IgD-negative memory B cell (primary cell): ENCODE measurements at regions not wholly inside any gene's neighbourhood (a gene's known extent, or its start where the extent isn't known, plus 50 kb on each side); places are given as distances from the start of the nearest gene placed in this dataset.

Experiments
- H3K27ac Mint-ChIP-seq, 3 donors: one replicate each; pipeline ENCODE4 v1.8.0; 2020 to 2022; ENCODE audit warnings: mild to moderate bottlenecking in 3 of 3, mixed read lengths in 3 of 3, moderate library complexity in 1 of 3
- H3K27me3 Mint-ChIP-seq: one replicate; pipeline ENCODE4 v1.8.0; 2021; ENCODE audit warnings: mixed read lengths
- H3K36me3 Mint-ChIP-seq: one replicate; pipeline ENCODE4 v1.8.0; 2020; ENCODE audit warnings: mild to moderate bottlenecking, mixed read lengths
- H3K4me1 Mint-ChIP-seq, 3 donors: one replicate each; pipeline ENCODE4 v1.8.0; 2020 to 2022; ENCODE audit warnings: mixed read lengths in 3 of 3, mild to moderate bottlenecking in 1 of 3
- H3K4me3 Mint-ChIP-seq, 4 donors: one replicate each; pipeline ENCODE4 v1.8.0; 2020 to 2022; ENCODE audit warnings: mild to moderate bottlenecking in 4 of 4, mixed read lengths in 4 of 4, moderate library complexity in 3 of 4
- H3K9me3 Mint-ChIP-seq, 3 donors: one replicate each; pipeline ENCODE4 v1.8.0; 2020 to 2021; ENCODE audit warnings: mixed read lengths in 3 of 3, mild to moderate bottlenecking in 1 of 3

- H3K9me3 Mint-ChIP-seq = peaks cover 0 to 3% (median 0%) of the 10 kb centered on the region in 3 donors
- no peak overlapping the region for H3K4me3 Mint-ChIP-seq
- H3K36me3 Mint-ChIP-seq = peaks cover 2% of the 10 kb centered on the region
- no peak overlapping the region for H3K27ac Mint-ChIP-seq
- H3K4me1 Mint-ChIP-seq = no peaks in the 10 kb centered on the region
- peaks cover 2% of the 10 kb centered on the region for H3K27me3 Mint-ChIP-seq
Observed at GRCh38 chr18:57991552-57991951, 52.5 kb upstream of the NEDD4L start.

- peaks cover 2% of the 10 kb centered on the region for H3K36me3 Mint-ChIP-seq
- no peak overlapping the region for H3K27ac Mint-ChIP-seq
- no peak overlapping the region for H3K4me3 Mint-ChIP-seq
- peaks cover 0 to 3% (median 0%) of the 10 kb centered on the region in 3 donors for H3K9me3 Mint-ChIP-seq
- no peaks in the 10 kb centered on the region for H3K4me1 Mint-ChIP-seq
- H3K27me3 Mint-ChIP-seq = peaks cover 2% of the 10 kb centered on the region
Observed at GRCh38 chr18:57989536-57989935, 54.5 kb upstream of the NEDD4L start.

- Mint-ChIP-seq H3K9me3 (no peaks in the 10 kb centered on the region), H3K27me3 (peaks cover 4% of the 10 kb centered on the region), H3K27ac (peak overlapping the region in 1 of 3 donors; percentile 33), H3K4me3 (no peak overlapping the region), H3K4me1 (peaks cover 4 to 6% (median 5%) of the 10 kb centered on the region in 3 donors), H3K36me3 (peaks cover 2% of the 10 kb centered on the region)
Observed at GRCh38 chr18:57984490-57985115, 59.4 kb upstream of the NEDD4L start.

- Mint-ChIP-seq H3K4me3 (no peak overlapping the region), H3K9me3 (no peaks in the 10 kb centered on the region), H3K4me1 (peaks cover 4 to 6% (median 5%) of the 10 kb centered on the region in 3 donors), H3K27ac (no peak overlapping the region), H3K36me3 (peaks cover 2% of the 10 kb centered on the region), H3K27me3 (peaks cover 4% of the 10 kb centered on the region)
Observed at GRCh38 chr18:57983965-57984364, 60.1 kb upstream of the NEDD4L start.

- no peak overlapping the region for H3K4me3 Mint-ChIP-seq
- H3K4me1 Mint-ChIP-seq = peaks cover 4 to 6% (median 5%) of the 10 kb centered on the region in 3 donors
- peaks cover 4% of the 10 kb centered on the region for H3K27me3 Mint-ChIP-seq
- H3K9me3 Mint-ChIP-seq = no peaks in the 10 kb centered on the region
- no peak overlapping the region for H3K27ac Mint-ChIP-seq
- H3K36me3 Mint-ChIP-seq = peaks cover 2% of the 10 kb centered on the region
Observed at GRCh38 chr18:57983472-57983871, 60.6 kb upstream of the NEDD4L start.

GRCh38 chr18:57982372-57983021 lies 61.5 kb upstream of the NEDD4L start:
- H3K4me1 Mint-ChIP-seq = peaks cover 4 to 6% (median 5%) of the 10 kb centered on the region in 3 donors
- no peaks in the 10 kb centered on the region for H3K9me3 Mint-ChIP-seq
- H3K4me3 Mint-ChIP-seq = peak overlapping the region in 1 of 4 donors; percentile 46
- H3K27ac Mint-ChIP-seq = peak overlapping the region in 1 of 3 donors; percentile 68
- peaks cover 2% of the 10 kb centered on the region for H3K27me3 Mint-ChIP-seq
- peaks cover 2% of the 10 kb centered on the region for H3K36me3 Mint-ChIP-seq

GRCh38 chr18:57981308-57982028 lies 62.6 kb upstream of the NEDD4L start:
- Mint-ChIP-seq H3K4me1 (peaks cover 4 to 6% (median 6%) of the 10 kb centered on the region in 3 donors), H3K27me3 (peaks cover 2% of the 10 kb centered on the region), H3K9me3 (no peaks in the 10 kb centered on the region), H3K36me3 (peaks cover 2% of the 10 kb centered on the region), H3K27ac (peak overlapping the region in 2 of 3 donors; percentile 42 to 68), H3K4me3 (peak overlapping the region in 1 of 4 donors; percentile 47)

- Mint-ChIP-seq H3K27me3 (peaks cover 2% of the 10 kb centered on the region), H3K36me3 (peaks cover 2% of the 10 kb centered on the region), H3K4me1 (peaks cover 11 to 13% (median 12%) of the 10 kb centered on the region in 3 donors)
Observed at GRCh38 chr18:57980573-57981307, 63.3 kb upstream of the NEDD4L start.

GRCh38 chr18:57976230-57976773 lies 67.7 kb upstream of the NEDD4L start:
- H3K27me3 Mint-ChIP-seq = no peaks in the 10 kb centered on the region
- no peaks in the 10 kb centered on the region for H3K9me3 Mint-ChIP-seq
- peaks cover 7 to 10% (median 8%) of the 10 kb centered on the region in 3 donors for H3K4me1 Mint-ChIP-seq
- no peaks in the 10 kb centered on the region for H3K36me3 Mint-ChIP-seq
- peak overlapping the region; percentile 13 to 65 (median 56) for H3K4me3 Mint-ChIP-seq
- H3K27ac Mint-ChIP-seq = peak overlapping the region in 1 of 3 donors; percentile 21

More at GRCh38 chr18:57980573-57981307, 63.3 kb upstream of the NEDD4L start:
- H3K4me3 Mint-ChIP-seq = no peak overlapping the region
- H3K9me3 Mint-ChIP-seq = no peaks in the 10 kb centered on the region
- H3K27ac Mint-ChIP-seq = no peak overlapping the region

GRCh38 chr18:57975805-57976204 lies 68.2 kb upstream of the NEDD4L start:
- peaks cover 7 to 10% (median 8%) of the 10 kb centered on the region in 3 donors for H3K4me1 Mint-ChIP-seq
- H3K9me3 Mint-ChIP-seq = no peaks in the 10 kb centered on the region
- H3K27ac Mint-ChIP-seq = peak overlapping the region in 1 of 3 donors; percentile 21
- no peaks in the 10 kb centered on the region for H3K27me3 Mint-ChIP-seq
- H3K36me3 Mint-ChIP-seq = no peaks in the 10 kb centered on the region
- peak overlapping the region; percentile 13 to 65 (median 56) for H3K4me3 Mint-ChIP-seq

GRCh38 chr18:57974585-57975265 lies 69.3 kb upstream of the NEDD4L start:
- H3K4me1 Mint-ChIP-seq = peaks cover 12 to 15% (median 14%) of the 10 kb centered on the region in 3 donors
- H3K4me3 Mint-ChIP-seq = no peak overlapping the region
- H3K9me3 Mint-ChIP-seq = no peaks in the 10 kb centered on the region
- H3K27me3 Mint-ChIP-seq = no peaks in the 10 kb centered on the region
- no peak overlapping the region for H3K27ac Mint-ChIP-seq
- no peaks in the 10 kb centered on the region for H3K36me3 Mint-ChIP-seq

- H3K9me3 Mint-ChIP-seq = no peaks in the 10 kb centered on the region
- peaks cover 16 to 20% (median 17%) of the 10 kb centered on the region in 3 donors for H3K4me1 Mint-ChIP-seq
- H3K4me3 Mint-ChIP-seq = no peak overlapping the region
- H3K27me3 Mint-ChIP-seq = no peaks in the 10 kb centered on the region
- peak overlapping the region in 1 of 3 donors; percentile 60 for H3K27ac Mint-ChIP-seq
- no peaks in the 10 kb centered on the region for H3K36me3 Mint-ChIP-seq
Observed at GRCh38 chr18:57973889-57974288, 70.1 kb upstream of the NEDD4L start.

- H3K27me3 Mint-ChIP-seq = no peaks in the 10 kb centered on the region
Observed at GRCh38 chr18:57970356-57971095, 73.5 kb upstream of the NEDD4L start.

More at GRCh38 chr18:57970356-57971095, 73.5 kb upstream of the NEDD4L start:
- Mint-ChIP-seq H3K36me3 (no peaks in the 10 kb centered on the region), H3K9me3 (no peaks in the 10 kb centered on the region), H3K4me3 (peak overlapping the region in 1 of 4 donors; percentile 66), H3K4me1 (peaks cover 11 to 16% (median 14%) of the 10 kb centered on the region in 3 donors), H3K27ac (no peak overlapping the region)
